C1 segment of cervical spinal cord (tissue), 14 donors: ENCODE measurements at regions not wholly inside any gene's neighbourhood (a gene's known extent, or its start where the extent isn't known, plus 50 kb on each side); places are given as distances from the start of the nearest gene placed in this dataset.

ENCODE experiments used
- DNase-seq, 14 donors: peaks; one replicate each; lab custom pipeline; 2025; lab: John Stamatoyannopoulos, UW

GRCh38 chr12:87793131-87793530 lies 236.1 kb downstream of the C12orf50 start:
- no peak for DNase-seq

DNA sequence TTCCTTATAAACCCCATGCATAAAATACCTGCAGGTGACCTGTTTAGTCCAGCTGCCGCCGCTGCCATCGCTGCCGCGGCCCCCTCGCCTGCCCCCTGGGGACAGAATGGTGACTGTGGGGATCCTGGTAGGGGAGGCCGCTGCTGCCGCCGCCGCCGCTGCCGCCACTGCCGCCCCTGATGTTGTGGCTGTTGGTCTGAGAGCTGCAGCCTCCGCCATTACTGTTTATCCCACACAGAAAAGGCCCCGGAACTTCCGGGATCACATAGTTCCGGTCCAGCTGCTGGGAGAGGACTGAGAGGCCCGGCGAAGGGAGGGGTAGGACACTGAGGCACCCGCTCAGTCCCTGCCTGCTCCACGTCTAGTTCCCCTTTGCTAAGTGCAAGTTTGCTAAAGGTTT lies 244.9 kb downstream of the C12orf50 start:
- no peak for DNase-seq

DNA sequence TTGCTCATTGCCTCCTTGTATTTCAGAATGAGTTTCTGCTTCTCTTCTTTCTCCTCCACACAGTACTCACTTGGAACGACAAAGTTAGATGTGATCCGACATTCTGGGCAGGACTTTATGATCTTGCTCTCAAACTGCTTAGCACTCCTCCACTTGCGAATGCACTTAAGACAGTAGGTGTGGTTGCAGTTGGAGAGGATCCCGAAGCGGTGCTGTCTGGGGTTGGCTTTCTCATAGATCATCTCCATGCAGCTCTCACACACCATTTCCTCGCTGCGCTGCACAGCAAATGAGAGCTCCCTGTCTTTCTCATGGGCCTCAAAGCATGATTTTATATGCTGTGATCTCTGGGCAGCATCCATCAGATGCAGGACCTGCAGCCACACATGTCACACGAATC lies 245.7 kb downstream of the C12orf50 start:
- DNase-seq, result no peak

GRCh38 chr12:87782838-87783237 lies 246.4 kb downstream of the C12orf50 start:
- no peak for DNase-seq

- DNase-seq, result no peak
Measured at GRCh38 chr12:87779858-87780498, 249.2 kb downstream of the C12orf50 start.

GRCh38 chr12:87779016-87779415 lies 250.2 kb downstream of the C12orf50 start:
- no peak for DNase-seq

DNA sequence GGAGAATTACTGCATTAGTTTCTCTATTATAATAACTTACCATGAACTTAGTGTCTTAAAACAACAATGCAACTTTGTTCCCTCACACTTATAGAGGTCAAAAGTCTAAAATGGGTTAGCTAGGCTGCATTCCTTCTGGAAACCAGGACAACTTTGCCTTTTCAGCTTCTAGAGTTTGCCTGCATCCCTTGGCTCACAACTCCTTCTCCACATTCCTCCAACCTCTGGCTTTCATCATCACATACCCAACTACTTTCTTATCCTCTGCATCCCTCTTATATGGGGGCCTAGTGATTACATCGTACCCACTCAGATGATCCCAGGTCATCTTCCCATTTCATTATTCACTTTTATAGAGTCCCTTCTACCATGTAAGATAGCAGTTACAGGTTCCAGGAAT lies 251.1 kb downstream of the C12orf50 start:
- no peak for DNase-seq

GRCh38 chr12:87775784-87776183 lies 253.4 kb downstream of the C12orf50 start:
- no peak for DNase-seq

DNA sequence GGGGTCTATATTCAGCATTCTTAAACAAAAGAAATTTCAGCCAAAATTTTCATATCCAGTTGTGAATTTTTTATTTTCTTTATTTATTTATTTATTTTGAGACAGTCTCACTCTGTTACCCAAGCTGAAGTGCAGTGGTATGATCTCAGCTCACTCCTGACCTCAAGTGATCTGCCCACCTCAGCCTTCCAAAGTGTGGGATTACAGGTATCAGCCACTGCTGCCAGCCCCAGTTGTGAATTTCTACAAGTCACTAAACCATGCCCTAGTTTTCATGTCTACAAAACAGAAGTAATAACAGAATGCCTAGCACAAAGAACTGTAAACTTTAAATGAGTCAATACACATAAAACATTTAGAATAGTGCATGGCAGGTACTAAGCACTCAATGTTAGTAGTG lies 254.2 kb downstream of the C12orf50 start:
- no peak for DNase-seq

DNA sequence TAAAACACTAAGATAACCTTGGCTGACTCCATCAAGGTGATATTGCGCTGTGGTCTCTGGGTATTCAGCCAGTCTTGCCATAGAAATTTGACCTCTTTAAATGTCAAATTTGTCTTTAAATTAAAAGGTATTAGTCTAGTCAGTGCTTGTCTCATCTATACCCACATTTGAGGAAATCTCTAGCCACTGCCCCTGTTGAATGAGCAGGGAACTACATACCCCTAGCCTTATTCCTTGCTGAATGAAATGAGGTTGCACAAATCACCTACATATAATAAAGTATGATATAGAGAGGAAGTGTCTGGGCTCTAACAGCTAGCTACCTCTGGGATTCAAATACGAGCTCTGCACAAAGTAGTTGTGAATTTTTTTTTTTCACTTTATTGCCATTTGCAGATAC lies 256.8 kb downstream of the C12orf50 start:
- no peak for DNase-seq

DNA sequence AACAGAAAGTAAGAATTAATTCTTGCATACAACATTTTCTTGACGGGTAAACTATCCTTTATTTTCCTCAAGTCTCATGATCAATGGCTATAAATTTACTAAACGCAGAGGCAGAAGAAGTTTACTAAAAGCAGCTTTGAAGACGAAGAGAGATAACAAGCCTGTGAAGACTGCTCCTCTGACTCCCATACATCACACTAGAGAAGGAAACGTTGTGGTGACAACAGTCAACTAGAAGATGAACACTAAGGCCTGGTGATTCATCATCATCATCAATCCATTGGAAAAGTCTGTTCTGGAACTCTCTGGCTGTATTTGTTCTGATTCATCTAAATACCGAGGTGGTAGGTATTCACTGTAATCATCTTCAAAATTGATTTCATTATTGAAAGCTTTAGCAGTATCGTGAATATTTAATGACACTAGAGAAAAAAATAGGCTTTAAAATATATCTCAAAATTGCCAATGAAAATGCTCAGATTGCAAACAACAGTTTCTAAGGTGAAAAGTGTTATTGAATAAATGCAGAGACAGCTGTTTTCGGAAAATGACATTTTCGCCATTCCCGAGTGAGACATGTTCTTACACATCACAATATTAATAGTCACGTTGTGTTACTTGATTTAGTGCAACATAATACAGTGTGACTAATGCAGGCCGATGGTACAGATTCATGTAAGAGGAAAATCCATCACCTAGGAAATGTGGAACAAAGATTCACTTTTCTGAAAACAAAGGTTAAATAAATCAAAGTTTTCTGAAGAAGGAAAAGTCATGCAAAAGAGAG lies 260.5 kb downstream of the C12orf50 start:
- no peak for DNase-seq

- DNase-seq, result no peak
Measured at GRCh38 chr12:87766044-87766443, 263.2 kb downstream of the C12orf50 start.

GRCh38 chr12:87760943-87761342 lies 268.3 kb downstream of the C12orf50 start:
- no peak for DNase-seq

GRCh38 chr12:87758271-87758670 lies 270.9 kb downstream of the C12orf50 start:
- DNase-seq, result no peak

- no peak for DNase-seq
Measured at GRCh38 chr12:87756721-87757120, 272.5 kb downstream of the C12orf50 start.

DNA sequence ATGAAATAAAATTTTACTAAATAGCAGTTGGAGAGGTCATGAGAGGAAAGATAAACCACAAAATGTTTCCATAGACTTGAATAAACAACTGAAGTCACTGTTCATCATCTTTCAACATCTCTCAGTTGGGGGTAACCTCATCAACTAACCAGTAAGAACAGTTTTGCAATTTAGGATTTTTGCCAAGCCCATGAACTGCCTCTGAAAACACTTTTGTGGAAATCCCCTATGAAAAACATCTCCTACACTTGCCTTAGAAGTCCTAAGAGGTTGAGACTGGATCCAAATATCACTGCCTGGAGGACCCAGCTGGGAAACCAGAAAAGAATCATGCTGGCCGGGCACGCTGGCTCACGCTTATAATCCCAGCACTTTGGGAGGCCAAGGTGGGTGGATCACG lies 273.1 kb downstream of the C12orf50 start:
- DNase-seq, result no peak

DNA sequence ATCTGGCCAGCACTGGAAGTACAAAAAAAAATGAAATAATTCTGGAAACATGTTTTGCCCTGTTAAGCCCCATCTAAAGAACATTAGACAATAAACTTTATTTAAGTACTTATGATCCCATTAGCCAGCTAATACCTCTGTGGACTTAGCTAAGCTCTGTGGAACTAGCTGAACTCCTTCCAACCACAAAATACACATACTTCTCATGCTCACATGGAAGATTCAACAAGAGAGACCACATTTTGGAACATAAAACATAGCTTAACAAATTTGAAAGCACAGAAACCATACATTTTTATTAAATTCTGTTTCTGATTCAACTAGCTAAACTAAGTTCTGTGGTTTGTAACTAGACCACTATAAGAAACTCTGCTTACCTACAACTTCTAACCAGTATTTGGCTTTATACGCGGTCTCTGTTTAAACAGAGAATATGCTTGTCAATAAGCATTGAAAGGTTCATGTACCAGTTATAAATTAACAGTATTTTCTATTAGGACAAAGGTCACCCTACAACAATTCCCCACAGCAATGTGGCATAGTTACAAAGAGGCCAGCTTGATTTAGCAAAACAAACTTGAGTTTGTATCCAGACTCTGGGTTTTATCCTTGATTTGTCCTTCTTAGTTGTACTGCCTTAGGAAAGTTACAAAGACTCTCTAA lies 300.1 kb downstream of the C12orf50 start:
- DNase-seq, result no peak

DNA sequence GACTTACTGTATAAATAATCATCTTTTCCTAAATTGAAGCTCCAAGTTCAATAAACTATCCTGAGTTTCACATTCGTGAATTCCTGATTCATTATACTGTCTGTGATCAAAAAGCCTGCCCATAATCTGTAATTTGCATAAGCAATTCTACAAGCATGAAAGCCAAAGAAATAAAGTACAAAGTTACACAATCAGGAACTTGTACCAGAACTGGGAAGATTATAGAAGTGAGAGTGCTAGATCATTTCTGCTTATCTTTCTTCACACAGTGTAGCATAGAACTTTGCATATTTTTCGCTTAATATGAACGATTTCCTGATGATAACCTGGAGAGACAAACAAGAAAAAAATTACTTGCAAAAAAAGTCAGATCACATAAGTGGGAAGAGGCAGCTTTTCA lies 308.2 kb downstream of the C12orf50 start:
- no peak for DNase-seq

DNA sequence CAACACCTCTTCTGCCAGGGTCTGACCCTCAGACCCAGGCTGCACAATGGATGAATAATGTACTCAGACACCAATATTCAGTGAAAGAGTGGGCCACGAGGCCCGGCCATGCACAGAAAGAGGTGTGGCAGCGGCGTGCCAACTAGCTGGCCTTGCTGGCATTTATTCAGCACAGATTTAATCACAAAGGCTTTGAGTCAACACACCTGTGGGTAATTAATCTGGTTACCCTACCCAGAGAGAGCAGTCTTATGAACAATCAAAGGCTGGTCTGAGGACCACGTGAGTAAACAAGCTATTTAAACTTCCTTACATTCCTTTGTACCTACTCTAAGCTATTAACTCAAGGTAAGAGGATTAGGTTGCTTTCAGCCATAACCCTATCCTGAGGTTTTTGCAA lies 324.8 kb downstream of the C12orf50 start:
- no peak for DNase-seq

DNA sequence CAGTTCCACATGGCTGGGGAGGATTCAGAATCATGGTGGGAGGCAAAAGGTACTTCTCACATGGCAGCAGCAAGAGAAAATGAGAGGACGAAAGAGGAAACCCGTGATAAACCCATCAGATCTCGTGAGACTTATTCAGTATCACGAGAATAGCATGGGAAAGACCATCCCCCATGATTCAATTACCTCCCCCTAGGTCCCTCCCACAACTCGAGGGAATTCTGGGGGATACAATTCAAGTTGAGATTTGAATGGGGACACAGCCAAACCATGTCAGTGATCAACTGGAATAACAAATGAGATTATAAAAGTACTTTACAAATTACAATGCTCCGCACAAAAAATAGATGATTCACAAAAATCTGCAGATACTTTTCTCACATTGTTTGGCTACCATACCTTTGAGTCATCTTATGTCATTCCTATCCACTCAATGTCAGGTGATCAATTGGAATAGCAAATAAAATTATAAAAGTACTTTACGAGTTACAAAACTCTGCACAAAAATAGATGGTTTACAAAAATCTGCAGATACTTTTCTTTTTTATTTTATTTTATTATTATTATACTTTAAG lies 338.9 kb downstream of the C12orf50 start:
- DNase-seq, result no peak

GRCh38 chr12:87689196-87689595 lies 340.0 kb downstream of the C12orf50 start:
- DNase-seq, result no peak

GRCh38 chr12:87687362-87687761 lies 341.8 kb downstream of the C12orf50 start:
- no peak for DNase-seq

- DNase-seq, result no peak
Measured at GRCh38 chr12:87685696-87686095, 343.5 kb downstream of the C12orf50 start.
